AG09309 (cell line): ENCODE measurements at regions not wholly inside any gene's neighbourhood (a gene's known extent, or its start where the extent isn't known, plus 50 kb on each side); places are given as distances from the start of the nearest gene placed in this dataset.

Source experiments
- DNase-seq: peaks from one replicate; pipeline ENCODE4 v3.0.0-alpha.2; 2010; ENCODE audit warnings: low read depth
- H3K4me3 ChIP-seq: 2 replicates; pipeline ENCODE4 v1.5.1; 2011; ENCODE audit warnings: mild to moderate bottlenecking, low read depth, low read length, moderate library complexity; ENCODE audit not compliant: control insufficient read depth
- TF ChIP-seq, protein P1 (sequence below): IDR thresholded peaks from 2 replicates; pipeline ENCODE4 v1.5.1; 2011; ENCODE audit warnings: mild to moderate bottlenecking, low read depth, low read length, inconsistent platforms; ENCODE audit not compliant: insufficient read depth, control insufficient read depth; ENCODE audit errors: missing control alignments

- H3K4me3 ChIP-seq, result no peak overlapping the region
- no peak for DNase-seq
- TF ChIP-seq, protein P1, sequence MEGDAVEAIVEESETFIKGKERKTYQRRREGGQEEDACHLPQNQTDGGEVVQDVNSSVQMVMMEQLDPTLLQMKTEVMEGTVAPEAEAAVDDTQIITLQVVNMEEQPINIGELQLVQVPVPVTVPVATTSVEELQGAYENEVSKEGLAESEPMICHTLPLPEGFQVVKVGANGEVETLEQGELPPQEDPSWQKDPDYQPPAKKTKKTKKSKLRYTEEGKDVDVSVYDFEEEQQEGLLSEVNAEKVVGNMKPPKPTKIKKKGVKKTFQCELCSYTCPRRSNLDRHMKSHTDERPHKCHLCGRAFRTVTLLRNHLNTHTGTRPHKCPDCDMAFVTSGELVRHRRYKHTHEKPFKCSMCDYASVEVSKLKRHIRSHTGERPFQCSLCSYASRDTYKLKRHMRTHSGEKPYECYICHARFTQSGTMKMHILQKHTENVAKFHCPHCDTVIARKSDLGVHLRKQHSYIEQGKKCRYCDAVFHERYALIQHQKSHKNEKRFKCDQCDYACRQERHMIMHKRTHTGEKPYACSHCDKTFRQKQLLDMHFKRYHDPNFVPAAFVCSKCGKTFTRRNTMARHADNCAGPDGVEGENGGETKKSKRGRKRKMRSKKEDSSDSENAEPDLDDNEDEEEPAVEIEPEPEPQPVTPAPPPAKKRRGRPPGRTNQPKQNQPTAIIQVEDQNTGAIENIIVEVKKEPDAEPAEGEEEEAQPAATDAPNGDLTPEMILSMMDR, result no peak
These were observed 461.2 kb upstream of the RIOK2 start for GRCh38 chr5:97644206-97644605.

- H3K4me3 ChIP-seq, result no peak overlapping the region
- TF ChIP-seq, protein P1, result no peak
- no peak for DNase-seq
These were observed 461.8 kb upstream of the RIOK2 start for GRCh38 chr5:97644896-97645295.

DNA sequence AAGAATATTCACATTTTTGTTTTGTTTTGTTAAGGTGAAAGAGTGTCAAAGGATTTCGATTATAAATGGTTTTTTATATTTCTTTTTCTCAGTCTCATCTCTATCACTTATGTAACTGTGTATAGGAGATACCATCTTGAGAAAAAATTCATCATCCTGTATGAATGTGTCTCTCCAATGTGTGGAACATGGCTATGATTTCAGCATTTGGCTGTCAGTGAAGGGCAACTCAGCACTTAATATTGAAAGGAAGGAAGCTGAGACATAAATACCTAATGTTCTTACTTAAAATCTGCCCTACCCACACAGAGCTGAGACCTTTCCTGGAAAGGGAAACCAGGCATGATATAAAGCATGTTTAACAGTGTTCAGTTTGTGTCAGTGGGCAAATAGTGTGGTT is 474.2 kb upstream of the RIOK2 start:
- no peak overlapping the region for H3K4me3 ChIP-seq
- DNase-seq, result no peak
- TF ChIP-seq, protein P1, result no peak

- TF ChIP-seq, protein P1, result no peak
- no peak overlapping the region for H3K4me3 ChIP-seq
- DNase-seq, result no peak
These were observed 475.3 kb upstream of the RIOK2 start for GRCh38 chr5:97658116-97658900.

GRCh38 chr5:97666783-97667182 is 483.7 kb upstream of the RIOK2 start:
- TF ChIP-seq, protein P1, result no peak
- DNase-seq, result no peak
- no peak overlapping the region for H3K4me3 ChIP-seq

GRCh38 chr5:97670447-97670846 is 487.4 kb upstream of the RIOK2 start:
- TF ChIP-seq, protein P1, result no peak
- no peak for DNase-seq
- H3K4me3 ChIP-seq, result no peak overlapping the region
